HG03139 (cell line): ENCODE measurements at regions not wholly inside any gene's neighbourhood (a gene's known extent, or its start where the extent isn't known, plus 50 kb on each side); places are given as distances from the start of the nearest gene placed in this dataset.
"Not testable (repeated sequence)": the region's sequence is repeated elsewhere in the genome, so short reads cannot be mapped to it uniquely, and the experiment has no call there.

Experiments
- ATAC-seq: cut with Tn5 transposase; IDR thresholded peaks from one replicate; pipeline ENCODE4 v1.9.1; 2021; ENCODE audit not compliant: unreplicated experiment

DNA sequence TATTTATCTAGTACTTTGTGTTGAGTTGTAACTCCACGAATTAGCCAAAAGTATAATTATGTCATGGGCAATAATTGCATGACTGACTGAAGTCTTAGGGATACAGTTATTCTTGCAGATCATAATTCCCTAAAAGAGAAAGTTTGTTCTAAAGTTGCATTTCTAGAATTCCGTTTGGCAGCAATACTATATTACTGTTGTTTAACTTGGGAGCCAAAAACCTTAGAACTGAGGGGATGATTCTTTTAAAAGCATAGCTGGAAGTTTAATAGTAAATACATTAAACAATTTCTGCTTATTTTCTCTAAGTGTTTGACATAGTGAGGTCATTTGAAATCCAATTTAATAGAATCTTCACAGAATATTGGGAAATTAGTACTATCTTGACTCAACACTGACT, 356.4 kb upstream of the ADAMTS5 start:
- ATAC-seq = no peak

GRCh38 chr21:27321791-27322190, 354.9 kb upstream of the ADAMTS5 start:
- ATAC-seq = no peak

- no peak for ATAC-seq
These were observed 354.0 kb upstream of the ADAMTS5 start for GRCh38 chr21:27320868-27321267.

GRCh38 chr21:27317601-27318000, 350.7 kb upstream of the ADAMTS5 start:
- ATAC-seq = not testable (repeated sequence)

- no peak for ATAC-seq
These were observed 348.5 kb upstream of the ADAMTS5 start for GRCh38 chr21:27315373-27315772.

DNA sequence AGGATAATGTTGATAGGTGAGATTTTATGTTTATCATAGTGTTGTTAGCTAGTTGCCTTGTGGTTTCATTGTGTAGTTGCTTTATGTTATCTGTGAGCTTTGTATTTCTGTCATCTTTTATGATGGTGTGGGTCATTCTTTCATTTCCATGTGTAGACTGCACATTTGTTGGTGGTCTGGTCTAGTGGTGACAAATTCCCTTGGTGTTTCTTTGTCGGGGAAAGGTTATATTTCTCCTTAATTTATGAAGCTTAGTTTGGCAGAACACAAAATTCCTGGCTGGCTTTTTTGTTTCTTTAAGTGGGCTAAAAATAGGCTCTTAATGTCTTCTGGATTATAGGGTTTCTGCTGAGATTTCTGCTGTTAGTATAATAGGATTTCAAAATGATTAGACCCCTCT, 347.2 kb upstream of the ADAMTS5 start:
- ATAC-seq = no peak

GRCh38 chr21:27306791-27307775, 340.2 kb upstream of the ADAMTS5 start:
- ATAC-seq = no peak

DNA sequence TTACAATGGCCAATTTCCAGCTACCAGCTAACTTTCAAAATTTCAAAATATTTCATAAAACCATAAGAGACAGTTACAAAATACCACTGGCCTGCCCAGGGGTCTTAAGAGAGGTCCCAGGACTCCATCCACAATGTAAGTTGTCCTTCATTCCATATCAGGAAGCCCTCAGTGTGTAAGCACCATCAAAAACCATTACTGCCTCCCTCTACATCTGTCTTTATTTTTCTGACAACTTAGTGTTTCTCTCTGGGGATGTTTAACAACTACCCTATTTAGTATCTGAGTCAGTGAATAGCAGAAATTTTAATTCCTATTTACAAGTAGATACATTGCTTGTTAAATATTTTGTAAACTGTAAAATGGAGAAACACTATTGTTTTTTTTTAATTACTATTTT, 339.3 kb upstream of the ADAMTS5 start:
- ATAC-seq = no peak

DNA sequence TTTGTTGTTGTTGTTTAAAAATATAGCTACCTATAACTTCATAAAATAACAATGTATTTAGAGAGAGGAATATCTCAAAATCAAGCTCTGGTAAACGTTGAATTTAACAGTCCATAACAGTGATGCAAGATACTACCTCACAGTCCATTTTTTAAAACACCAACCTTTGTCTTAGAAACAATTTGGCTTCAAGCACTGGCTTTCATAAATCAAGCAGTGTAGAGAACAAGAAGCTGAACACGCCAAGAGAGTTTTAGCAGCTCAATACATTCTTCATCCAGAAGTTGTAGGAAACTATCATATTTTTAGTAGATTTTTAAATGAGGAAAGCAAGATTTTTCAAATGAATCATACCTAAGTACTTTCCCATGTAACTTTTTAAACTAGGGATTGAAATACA, 334.3 kb upstream of the ADAMTS5 start:
- no peak for ATAC-seq

DNA sequence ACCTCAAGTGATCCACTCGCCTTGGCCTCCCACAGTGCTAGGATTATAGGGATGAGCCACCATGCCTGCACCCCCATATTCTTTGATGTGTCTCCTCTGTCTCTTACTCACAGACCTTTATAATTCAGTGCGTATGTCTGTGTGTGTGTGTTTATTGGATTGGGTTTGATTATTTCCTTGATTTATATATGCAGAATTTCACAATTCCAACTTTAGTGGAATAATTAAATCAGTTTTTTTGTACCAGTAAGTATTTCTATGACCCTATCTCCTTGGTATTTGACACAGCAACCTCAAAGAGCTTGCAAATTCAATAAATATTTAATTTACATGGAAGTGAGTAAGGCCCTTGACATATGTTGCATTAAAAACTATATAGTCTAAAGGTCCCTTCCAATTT, 333.9 kb upstream of the ADAMTS5 start:
- ATAC-seq = no peak

GRCh38 chr21:27298465-27298864, 331.6 kb upstream of the ADAMTS5 start:
- ATAC-seq = no peak

DNA sequence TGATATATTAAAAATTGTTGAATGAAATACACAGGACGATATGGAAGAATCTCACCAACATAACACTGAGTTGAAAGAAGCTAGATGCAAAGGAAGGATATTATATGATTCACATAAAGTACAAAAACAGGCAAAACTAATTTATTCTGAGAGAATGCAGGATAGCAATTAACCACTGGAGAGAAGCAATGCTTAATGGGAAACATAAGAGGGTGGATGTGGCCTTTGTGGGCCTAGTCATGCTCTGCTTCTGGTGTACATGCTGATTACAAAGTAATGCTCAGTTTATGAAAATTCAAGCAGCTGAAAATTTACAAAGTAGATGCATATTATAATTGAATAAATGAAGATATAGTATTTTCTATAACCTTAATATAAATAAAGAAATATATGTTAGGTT, 326.4 kb upstream of the ADAMTS5 start:
- no peak for ATAC-seq

- ATAC-seq = no peak
These were observed 325.9 kb upstream of the ADAMTS5 start for GRCh38 chr21:27292783-27293182.

GRCh38 chr21:27292229-27292628, 325.3 kb upstream of the ADAMTS5 start:
- ATAC-seq = no peak

DNA sequence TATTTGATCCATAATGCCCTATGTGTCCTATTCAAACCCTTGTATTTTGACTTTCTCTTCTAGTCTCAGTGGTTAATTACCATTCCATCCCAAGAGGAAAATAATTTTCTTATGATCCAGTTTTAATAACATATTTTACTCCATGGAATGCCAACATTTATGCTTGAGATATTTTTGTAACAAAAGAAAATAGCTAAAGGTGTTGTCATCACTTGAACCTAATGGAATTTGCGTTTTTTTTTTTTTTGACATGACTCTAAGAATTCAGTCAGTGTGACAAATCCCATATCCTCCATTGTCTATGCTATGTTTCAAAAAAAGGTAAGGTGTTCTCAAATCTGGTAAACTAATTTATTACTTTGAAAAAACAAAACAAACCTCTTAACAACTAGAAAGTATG, 324.1 kb upstream of the ADAMTS5 start:
- ATAC-seq = no peak

- ATAC-seq = no peak
These were observed 323.1 kb upstream of the ADAMTS5 start for GRCh38 chr21:27290028-27290427.

DNA sequence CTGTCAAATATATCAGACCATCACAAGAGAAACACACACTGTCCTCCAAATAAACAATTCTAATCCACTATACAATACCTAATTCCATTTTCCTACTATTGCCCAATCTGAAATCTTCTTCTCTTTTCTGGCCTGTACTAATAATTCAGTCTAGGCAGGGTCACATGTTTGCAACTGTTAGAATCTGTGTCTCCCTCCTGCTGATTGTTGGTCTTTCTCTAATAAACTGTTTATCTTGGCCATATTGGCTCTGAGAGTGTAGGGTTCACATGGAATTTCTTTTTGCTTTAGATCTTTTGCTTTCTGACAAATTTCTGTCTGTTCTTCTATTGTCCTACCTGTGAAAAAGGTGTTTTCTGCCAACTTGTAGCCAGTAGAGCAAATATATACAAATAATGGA, 319.9 kb upstream of the ADAMTS5 start:
- no peak for ATAC-seq

DNA sequence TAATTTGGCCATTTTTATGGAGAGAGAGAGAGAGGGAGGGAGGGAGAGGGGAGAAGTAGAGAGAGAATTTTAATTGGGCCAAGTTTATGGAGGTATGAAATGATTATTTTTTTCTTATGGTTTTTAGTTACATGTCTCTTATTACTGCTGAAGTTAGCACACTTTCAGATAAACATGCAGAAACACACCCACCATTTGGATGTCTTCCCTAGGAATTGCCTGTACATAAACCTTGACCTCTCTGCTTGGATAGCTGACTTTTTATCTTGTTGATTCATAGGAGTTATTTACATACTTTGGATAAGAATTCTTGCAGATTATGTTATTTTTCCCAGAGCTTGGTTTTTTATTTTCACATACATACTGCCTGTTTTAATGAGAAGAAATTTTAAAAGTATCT, 310.2 kb upstream of the ADAMTS5 start:
- ATAC-seq = no peak

DNA sequence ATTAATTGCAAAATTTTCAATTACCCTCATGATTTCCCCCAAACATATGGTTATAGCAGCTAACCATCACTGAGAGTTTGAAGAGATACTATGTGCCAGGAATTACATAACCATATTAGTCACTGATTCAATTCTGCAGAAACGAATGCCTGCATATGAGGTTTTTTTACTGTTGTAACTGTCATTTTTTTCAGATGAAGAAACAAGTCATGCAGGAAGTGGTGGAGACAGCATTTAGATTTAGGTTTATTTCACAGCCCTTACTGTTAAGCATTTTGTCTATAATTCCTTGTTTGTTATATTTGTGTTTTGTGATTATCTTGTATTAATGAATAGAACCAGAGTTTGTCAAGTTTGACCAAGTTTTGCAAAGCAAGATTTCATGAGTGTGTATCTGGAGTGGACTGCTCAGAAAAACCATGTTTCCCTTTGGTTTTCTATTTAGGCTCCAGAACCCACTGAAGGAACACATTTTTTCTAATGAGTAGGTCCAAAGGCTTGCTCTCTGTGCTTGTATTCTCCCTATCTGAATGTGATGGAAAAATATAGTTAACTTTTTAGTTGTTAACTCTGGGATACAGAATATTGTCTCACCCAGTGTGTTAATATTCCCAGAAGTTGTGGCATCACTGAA, 308.5 kb upstream of the ADAMTS5 start:
- no peak for ATAC-seq

GRCh38 chr21:27269644-27270043, 302.8 kb upstream of the ADAMTS5 start:
- ATAC-seq = no peak

DNA sequence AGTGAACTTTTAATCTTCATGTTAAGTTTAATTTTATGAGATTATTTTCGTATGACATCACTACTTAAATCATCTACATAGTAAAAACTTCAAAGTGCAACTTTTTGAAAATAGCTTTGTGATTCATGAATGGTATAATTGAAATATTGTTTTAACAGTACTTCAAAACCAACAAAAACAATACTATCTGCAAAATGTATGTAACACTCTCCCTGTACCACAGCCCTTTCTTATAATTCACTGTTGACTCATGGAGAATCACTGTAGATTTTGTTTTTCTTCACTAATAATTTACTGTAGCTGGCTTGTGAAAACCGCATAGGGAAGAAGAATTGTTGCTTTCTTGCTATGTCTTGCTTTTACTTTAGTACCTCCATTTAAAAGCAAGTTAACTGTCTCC, 301.4 kb upstream of the ADAMTS5 start:
- no peak for ATAC-seq

DNA sequence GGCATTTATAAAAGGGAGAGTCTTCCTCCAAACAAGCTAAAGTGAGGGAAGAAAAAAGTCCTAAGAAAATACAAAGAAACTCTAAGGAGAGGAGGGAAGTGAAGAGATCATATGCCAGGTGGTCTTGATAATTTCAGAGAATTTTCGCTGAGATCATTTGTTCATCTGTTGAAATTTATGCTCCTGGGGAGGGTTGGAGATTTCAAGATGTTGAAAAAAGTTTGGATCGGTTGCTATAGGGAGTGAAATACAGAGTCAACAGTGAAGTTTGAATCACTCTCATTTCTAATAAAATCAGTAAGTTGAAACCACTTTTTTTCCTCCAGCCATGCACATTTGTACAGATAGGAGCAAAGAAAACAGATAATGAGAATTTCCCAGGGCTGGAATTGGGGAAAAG, 299.1 kb upstream of the ADAMTS5 start:
- ATAC-seq = no peak
